ENCODE measurements at regions not wholly inside any gene's neighbourhood (a gene's known extent, or its start where the extent isn't known, plus 50 kb on each side); places are given as distances from the start of the nearest gene placed in this dataset.
A peak's percentile ranks its signal among the peaks of the same experiment; 100 is the strongest.

DNA sequence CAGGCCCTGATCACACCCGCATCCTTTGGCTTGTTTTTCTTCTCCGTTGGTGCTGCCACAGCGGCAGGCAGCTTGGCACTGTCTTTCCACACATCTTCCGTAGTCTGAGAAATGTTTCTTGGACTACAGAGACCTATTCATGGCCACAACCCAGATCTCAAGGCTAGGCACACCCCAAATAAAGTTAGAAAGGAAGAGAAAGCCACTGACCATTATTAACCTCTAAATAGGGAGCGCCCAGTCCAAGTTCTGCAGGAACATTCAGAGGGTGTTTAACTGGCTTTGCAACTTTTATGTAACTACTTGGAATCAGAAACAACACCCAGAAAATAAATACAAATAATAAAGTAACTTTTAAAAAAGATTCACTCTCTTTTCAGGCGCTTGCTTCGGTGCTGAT lies 124.8 kb upstream of the NEDD9 start:
- H3K4me3 ChIP-seq (ENCODE audit: low read length), result no peak overlapping the region
- TF ChIP-seq, protein P1, sequence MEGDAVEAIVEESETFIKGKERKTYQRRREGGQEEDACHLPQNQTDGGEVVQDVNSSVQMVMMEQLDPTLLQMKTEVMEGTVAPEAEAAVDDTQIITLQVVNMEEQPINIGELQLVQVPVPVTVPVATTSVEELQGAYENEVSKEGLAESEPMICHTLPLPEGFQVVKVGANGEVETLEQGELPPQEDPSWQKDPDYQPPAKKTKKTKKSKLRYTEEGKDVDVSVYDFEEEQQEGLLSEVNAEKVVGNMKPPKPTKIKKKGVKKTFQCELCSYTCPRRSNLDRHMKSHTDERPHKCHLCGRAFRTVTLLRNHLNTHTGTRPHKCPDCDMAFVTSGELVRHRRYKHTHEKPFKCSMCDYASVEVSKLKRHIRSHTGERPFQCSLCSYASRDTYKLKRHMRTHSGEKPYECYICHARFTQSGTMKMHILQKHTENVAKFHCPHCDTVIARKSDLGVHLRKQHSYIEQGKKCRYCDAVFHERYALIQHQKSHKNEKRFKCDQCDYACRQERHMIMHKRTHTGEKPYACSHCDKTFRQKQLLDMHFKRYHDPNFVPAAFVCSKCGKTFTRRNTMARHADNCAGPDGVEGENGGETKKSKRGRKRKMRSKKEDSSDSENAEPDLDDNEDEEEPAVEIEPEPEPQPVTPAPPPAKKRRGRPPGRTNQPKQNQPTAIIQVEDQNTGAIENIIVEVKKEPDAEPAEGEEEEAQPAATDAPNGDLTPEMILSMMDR (conservative IDR thresholded peaks at IDR 0.05; ENCODE audit: low read length), result no peak
- DNase-seq (ENCODE audit: low read depth), result no peak

DNA sequence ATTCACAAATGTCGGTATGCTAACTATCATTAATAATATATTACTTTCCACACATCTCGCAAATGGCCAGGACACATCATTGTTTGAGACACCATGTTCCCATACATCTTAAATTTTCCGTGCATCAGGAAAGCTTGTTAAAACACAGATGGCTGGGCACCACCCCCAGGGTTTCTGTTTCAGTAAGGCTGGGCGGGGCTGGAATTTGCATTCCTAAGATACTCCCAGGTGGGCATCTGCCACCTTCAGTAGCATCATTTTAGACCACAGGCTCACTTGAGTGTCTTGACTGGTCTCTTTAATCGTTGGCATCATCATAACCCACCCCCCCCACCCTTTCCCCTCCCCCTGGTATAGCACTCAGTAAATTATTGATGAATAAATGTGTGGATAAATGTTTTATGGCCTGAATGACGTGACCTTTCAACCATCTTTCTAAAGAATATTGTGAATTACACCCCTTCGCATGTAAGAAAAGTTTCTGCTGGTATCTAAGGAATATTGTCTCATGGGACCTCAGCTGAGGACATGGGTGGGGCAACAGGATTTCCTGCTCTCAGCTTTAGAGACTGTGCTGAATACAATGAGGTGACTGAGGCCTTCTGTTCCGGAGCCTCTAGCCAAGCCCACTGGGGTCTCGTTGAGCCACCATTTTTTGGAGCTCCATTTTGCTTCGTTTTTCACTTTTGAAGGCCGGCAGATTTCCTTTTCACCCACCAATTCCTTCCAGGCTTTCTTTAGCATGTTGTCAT lies 124.1 kb upstream of the NEDD9 start:
- no peak for DNase-seq (ENCODE audit: low read depth)
- H3K4me3 ChIP-seq (ENCODE audit: low read length), result no peak overlapping the region
- TF ChIP-seq, protein P1 (conservative IDR thresholded peaks at IDR 0.05; ENCODE audit: low read length), result no peak

GRCh38 chr6:11353921-11354389 lies 121.5 kb upstream of the NEDD9 start:
- TF ChIP-seq, protein P1 (conservative IDR thresholded peaks at IDR 0.05; ENCODE audit: low read length), result no peak
- DNase-seq (ENCODE audit: low read depth), result peak; percentile 8
- no peak overlapping the region for H3K4me3 ChIP-seq (ENCODE audit: low read length)

- DNase-seq (ENCODE audit: low read depth), result peak; percentile 59
- no peak overlapping the region for H3K4me3 ChIP-seq (ENCODE audit: low read length)
- TF ChIP-seq, protein P1 (conservative IDR thresholded peaks at IDR 0.05; ENCODE audit: low read length), result no peak
Measured at GRCh38 chr6:11350294-11350693, 117.8 kb upstream of the NEDD9 start.

DNA sequence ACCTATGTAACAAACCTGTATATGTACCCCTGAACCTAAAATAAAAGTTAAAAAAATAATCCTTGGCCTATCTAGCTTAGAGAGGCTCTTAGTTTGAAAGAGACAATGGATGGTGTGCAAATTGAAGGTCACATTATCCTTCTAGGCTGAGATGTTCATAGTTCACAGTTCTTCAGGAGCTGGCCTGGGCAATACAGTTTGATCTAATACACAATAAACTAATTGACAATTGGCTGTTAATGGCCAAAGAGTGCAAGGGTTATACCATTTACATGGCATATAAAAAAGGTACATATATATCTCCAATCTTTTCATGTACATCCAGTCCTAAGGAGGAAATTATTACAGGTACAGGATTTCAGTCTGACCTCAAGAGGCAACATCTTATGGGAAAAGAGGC lies 117.4 kb upstream of the NEDD9 start:
- DNase-seq (ENCODE audit: low read depth), result no peak
- TF ChIP-seq, protein P1 (conservative IDR thresholded peaks at IDR 0.05; ENCODE audit: low read length), result no peak

GRCh38 chr6:11346516-11346915 lies 114.0 kb upstream of the NEDD9 start:
- TF ChIP-seq, protein P1 (conservative IDR thresholded peaks at IDR 0.05; ENCODE audit: low read length), result no peak
- no peak overlapping the region for H3K4me3 ChIP-seq (ENCODE audit: low read length)
- DNase-seq (ENCODE audit: low read depth), result no peak

More for the DNA sequence above, 117.4 kb upstream of the NEDD9 start:
- no peak overlapping the region for H3K4me3 ChIP-seq (ENCODE audit: low read length)

GRCh38 chr6:11345536-11345935 lies 113.1 kb upstream of the NEDD9 start:
- DNase-seq (ENCODE audit: low read depth), result no peak

More at GRCh38 chr6:11345536-11345935, 113.1 kb upstream of the NEDD9 start:
- no peak overlapping the region for H3K4me3 ChIP-seq (ENCODE audit: low read length)
- TF ChIP-seq, protein P1 (conservative IDR thresholded peaks at IDR 0.05; ENCODE audit: low read length), result no peak
